GOT3 (cell line): ENCODE measurements at regions not wholly inside any gene's neighbourhood (a gene's known extent, or its start where the extent isn't known, plus 50 kb on each side); places are given as distances from the start of the nearest gene placed in this dataset.

ENCODE experiments used
- DNase-seq: peaks from one replicate; lab custom pipeline; 2025; ENCODE audit warnings: mixed read lengths; lab: John Stamatoyannopoulos, UW

DNA sequence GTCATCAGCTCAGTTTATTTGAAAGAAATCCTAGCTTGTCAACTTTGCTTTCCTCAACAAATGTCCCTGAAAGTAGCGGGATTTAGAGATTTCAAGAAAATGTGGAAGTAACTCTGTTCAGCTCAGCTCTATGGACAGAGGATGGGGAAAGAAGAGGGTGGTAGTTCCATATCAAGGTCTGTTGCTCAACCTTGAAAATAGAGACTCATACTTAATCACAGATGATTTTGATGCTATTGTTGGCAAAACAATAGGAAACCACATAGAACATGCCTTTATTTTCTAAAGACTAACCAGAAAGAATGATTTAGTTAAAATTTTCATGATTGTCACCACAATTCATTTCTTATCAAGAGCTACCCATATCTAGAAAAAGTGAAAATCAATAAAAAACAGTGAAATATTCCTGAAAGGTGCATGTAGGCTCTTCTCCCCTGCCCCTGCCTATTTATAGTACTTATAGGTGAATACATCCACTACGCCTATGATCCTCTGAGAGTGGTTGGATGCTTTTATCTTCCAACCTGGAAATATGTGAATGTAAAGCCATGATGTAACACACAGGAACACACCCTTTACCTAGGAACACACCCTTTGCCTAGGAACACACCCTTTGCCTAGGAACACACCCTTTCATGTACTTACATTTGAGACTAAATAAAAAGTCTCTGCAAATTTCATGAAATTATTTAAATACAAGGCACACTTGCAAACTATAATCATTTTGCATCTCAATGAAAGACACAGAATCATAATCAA is 65.8 kb downstream of the ETAA1 start:
- DNase-seq = no peak

DNA sequence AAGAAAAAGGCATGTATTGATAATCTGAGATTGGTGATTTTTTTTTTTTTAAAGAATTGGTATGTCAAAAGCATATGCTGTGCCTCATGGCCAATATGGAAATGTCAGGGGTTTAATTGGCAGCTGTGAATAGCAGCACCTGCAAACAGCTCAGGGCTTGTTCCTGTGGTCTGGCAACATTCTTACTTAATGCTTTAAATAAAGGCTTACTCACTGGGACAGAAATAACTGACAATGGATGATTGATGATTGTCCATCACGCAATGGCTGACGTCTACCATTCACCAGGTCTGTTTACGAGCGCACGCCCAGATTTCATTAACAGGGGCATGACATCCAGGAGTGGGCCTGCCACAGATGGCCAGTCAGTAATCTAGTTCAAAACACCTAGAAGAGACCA is 66.7 kb downstream of the ETAA1 start:
- no peak for DNase-seq

GRCh38 chr2:67465623-67466022 is 68.5 kb downstream of the ETAA1 start:
- DNase-seq = no peak

- DNase-seq = no peak
Observed at GRCh38 chr2:67466734-67467133, 69.6 kb downstream of the ETAA1 start.

GRCh38 chr2:67471681-67472080 is 74.5 kb downstream of the ETAA1 start:
- DNase-seq = no peak

- no peak for DNase-seq
Observed at GRCh38 chr2:67476809-67477790, 80.0 kb downstream of the ETAA1 start.

DNA sequence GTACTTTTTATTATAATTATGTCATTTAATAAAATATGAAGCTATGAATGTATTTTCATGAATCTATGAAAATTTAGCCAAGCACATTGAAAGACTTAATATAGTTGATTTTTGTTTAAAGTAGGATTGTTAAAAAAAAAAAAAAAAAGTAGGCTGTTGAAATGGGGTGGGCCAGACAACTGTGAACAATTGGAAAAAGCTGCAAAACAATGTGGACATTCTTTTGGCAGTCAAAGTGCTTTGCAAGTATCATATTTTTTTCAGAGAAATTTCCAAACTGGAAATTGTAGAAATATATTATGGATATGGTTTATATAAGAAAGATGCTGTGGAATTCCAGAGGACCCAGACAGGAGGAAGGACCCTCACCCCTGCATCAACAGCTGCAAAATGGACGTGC is 82.1 kb downstream of the ETAA1 start:
- DNase-seq = no peak

DNA sequence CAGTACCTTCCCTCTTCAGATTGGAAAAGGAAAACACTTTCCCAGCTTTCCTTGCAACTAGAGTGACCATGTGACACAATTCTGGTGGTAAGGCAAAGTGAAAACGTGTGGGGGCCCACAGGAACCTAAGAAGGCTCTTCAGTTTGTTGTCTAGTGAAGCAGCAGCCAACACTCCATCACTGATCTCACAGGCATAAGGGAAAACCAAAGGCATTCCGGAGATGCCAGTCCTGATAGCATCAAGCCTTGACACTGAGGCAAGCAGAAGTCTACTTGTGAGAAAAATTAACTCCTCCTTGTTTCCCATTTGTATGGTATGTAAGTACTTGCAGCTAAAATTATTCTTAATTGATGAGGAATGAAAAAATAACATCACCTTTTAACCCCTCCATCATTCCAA is 88.3 kb downstream of the ETAA1 start:
- DNase-seq = no peak

GRCh38 chr2:67486041-67486796 is 89.1 kb downstream of the ETAA1 start:
- no peak for DNase-seq

- DNase-seq = no peak
Observed at GRCh38 chr2:67487993-67488392, 90.9 kb downstream of the ETAA1 start.

GRCh38 chr2:67489396-67489795 is 92.3 kb downstream of the ETAA1 start:
- DNase-seq = no peak

DNA sequence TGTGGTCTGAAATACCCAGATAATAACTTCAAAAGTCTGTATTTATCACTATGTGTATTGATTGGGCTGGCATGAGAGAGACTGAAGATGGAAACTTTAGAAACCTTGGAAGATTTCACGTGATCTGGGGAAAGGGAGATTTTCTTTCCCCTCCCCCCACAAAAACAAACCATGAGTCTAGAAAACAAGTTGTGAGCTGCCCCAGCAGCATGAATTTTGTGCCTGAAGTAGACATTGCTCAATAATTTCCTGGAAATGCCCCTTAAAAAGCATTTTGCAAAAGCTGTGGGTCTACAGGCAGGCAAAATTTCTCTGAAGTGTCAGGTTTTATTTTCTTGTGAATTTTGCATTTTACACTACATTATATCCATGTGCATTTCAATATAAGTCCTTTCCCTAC is 101.8 kb downstream of the ETAA1 start:
- no peak for DNase-seq

GRCh38 chr2:67499989-67500388 is 102.9 kb downstream of the ETAA1 start:
- DNase-seq = no peak

- DNase-seq = no peak
Observed at GRCh38 chr2:67500541-67500940, 103.4 kb downstream of the ETAA1 start.

GRCh38 chr2:67502346-67503065 is 105.4 kb downstream of the ETAA1 start:
- DNase-seq = no peak

- no peak for DNase-seq
Observed at GRCh38 chr2:67503066-67503795, 106.1 kb downstream of the ETAA1 start.

GRCh38 chr2:67510745-67511144 is 113.6 kb downstream of the ETAA1 start:
- no peak for DNase-seq

DNA sequence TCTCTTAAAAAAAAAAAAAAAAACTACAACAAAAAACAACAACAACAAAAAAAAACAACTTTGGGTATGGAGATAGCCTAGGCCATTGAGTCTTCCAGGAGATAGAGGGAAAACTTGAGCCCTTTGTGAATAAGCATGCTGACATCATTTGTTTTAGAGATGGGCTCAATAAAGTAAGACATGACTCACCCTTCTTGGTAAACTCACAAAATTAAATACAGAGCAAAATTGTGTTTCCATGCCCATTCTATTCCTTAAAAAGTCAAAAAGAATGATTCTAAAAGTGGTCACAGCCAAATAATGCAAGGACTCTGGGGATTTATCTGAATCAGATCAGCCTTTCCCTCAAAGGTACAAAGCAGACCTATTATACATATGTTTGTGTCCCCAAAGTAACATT is 117.4 kb downstream of the ETAA1 start:
- DNase-seq = no peak

GRCh38 chr2:67515056-67515455 is 117.9 kb downstream of the ETAA1 start:
- DNase-seq = no peak

GRCh38 chr2:67515538-67515937 is 118.4 kb downstream of the ETAA1 start:
- no peak for DNase-seq

DNA sequence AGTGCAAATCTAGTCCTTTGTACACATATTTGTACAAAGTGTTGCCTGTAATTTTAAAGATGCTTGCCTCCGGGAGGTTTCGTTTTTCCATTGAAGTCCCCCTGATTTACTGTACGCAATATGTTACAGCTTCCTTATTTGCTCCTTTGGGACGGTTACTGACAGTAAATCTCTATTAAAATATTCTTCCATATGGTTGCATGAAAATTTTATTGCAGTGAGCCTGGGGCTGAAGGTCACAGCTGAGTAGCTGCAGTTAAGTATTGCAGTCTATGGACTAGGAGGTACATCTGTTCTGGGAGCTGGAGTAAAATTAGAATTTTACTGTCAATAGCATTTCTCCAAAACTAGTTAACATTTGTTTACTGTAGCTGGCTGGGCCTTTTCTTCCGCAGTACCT is 119.2 kb downstream of the ETAA1 start:
- no peak for DNase-seq
